PC-3 (cell line): ENCODE measurements at regions not wholly inside any gene's neighbourhood (a gene's known extent, or its start where the extent isn't known, plus 50 kb on each side); places are given as distances from the start of the nearest gene placed in this dataset.

ENCODE experiments used
- EZH2 ChIP-seq: fragments of 300-600 bp; sonication (generic); IDR thresholded peaks from one replicate; pipeline ENCODE4 v1.6.1; 2017; ENCODE audit warnings: antibody characterized with exemption, mild to moderate bottlenecking, low read length; ENCODE audit not compliant: unreplicated experiment
- EZH2phosphoT487 ChIP-seq: fragments of 300-600 bp; sonication (generic); IDR thresholded peaks from 2 replicates; pipeline ENCODE4 v1.6.1; 2018; ENCODE audit warnings: mild to moderate bottlenecking, antibody characterized with exemption, low read length, borderline replicate concordance
- TF ChIP-seq, protein P1 (sequence below): fragments of 300-600 bp; sonication (generic); conservative IDR thresholded peaks from 2 replicates; pipeline ENCODE4 v1.5.1; 2017; ENCODE audit warnings: antibody characterized with exemption, low read depth, mild to moderate bottlenecking, low read length

DNA sequence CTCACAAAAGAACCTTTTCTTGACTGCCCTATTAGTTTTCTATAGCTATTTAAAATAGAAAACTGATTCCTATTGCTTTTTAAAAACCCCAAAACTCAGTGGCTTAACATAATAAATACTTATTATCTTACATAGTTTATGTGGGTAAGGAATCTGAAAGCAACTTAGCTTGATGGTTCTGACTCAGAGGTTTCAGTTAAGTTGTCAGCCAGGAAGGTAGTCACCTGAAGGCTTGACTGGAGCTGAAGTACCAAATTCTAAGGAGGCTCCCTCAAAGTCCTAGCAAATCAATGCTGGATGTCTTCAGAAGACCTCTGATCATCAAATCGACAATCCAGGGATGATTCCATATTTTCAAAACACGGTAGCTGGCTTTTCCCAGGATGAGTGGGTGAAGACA, 546.6 kb upstream of the CDH2 start:
- TF ChIP-seq, protein P1, sequence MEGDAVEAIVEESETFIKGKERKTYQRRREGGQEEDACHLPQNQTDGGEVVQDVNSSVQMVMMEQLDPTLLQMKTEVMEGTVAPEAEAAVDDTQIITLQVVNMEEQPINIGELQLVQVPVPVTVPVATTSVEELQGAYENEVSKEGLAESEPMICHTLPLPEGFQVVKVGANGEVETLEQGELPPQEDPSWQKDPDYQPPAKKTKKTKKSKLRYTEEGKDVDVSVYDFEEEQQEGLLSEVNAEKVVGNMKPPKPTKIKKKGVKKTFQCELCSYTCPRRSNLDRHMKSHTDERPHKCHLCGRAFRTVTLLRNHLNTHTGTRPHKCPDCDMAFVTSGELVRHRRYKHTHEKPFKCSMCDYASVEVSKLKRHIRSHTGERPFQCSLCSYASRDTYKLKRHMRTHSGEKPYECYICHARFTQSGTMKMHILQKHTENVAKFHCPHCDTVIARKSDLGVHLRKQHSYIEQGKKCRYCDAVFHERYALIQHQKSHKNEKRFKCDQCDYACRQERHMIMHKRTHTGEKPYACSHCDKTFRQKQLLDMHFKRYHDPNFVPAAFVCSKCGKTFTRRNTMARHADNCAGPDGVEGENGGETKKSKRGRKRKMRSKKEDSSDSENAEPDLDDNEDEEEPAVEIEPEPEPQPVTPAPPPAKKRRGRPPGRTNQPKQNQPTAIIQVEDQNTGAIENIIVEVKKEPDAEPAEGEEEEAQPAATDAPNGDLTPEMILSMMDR: no peak
- TF ChIP-seq EZH2 (no peak), EZH2phosphoT487 (no peak)
